HEK293 (cell line): ENCODE measurements at regions not wholly inside any gene's neighbourhood (a gene's known extent, or its start where the extent isn't known, plus 50 kb on each side); places are given as distances from the start of the nearest gene placed in this dataset.

Experiments
- CTCF ChIA-PET: fragments of 350-600 bp; formaldehyde crosslinking; extraction: SDS; loops from one replicate; lab custom pipeline; 2021; ENCODE audit warnings: antibody characterized with exemption; lab: Yijun Ruan, JAX
- POLR2A ChIA-PET: fragments of 300-600 bp; formaldehyde crosslinking; extraction: SDS; loops from one replicate; lab custom pipeline; 2020; ENCODE audit warnings: antibody characterized with exemption, inconsistent platforms; lab: Yijun Ruan, JAX
- H3K27ac ChIP-seq: fragments of 200-500 bp; sonication (Bioruptor generic); 2 replicates; pipeline ENCODE4 v1.5.1; 2014; ENCODE audit warnings: low read depth, low read length, control low read depth, inconsistent platforms; ENCODE audit errors: extremely low read depth
- H3K36me3 ChIP-seq, 2 experiments: fragments of 200-500 bp in 1 of 2; sonication (Bioruptor generic) in 1 of 2; 1 replicate in 1 of 2; 2 replicates in 1 of 2; pipeline ENCODE4 v1.5.1; 2014 to 2017; ENCODE audit warnings: inconsistent platforms in 2 of 2, low read length in 2 of 2; ENCODE audit not compliant: control insufficient read depth in 2 of 2, insufficient read depth in 1 of 2
- H3K4me1 ChIP-seq: fragments of 200-500 bp; sonication (Bioruptor generic); 2 replicates; pipeline ENCODE4 v1.5.1; 2014; ENCODE audit warnings: mild to moderate bottlenecking, low read length, inconsistent platforms; ENCODE audit not compliant: control insufficient read depth, insufficient read depth
- H3K4me3 ChIP-seq: 2 replicates; pipeline ENCODE4 v1.5.1; 2011; ENCODE audit warnings: low read depth, mild to moderate bottlenecking, control low read depth, low read length, moderate library complexity
- H3K9me3 ChIP-seq: fragments of 200-500 bp; sonication (Bioruptor generic); 2 replicates; pipeline ENCODE4 v1.5.1; 2014; ENCODE audit warnings: low read depth, low read length, inconsistent platforms; ENCODE audit not compliant: control insufficient read depth, insufficient read depth
- CTCF ChIP-seq: fragments of 450-650 bp; formaldehyde crosslinking; IDR thresholded peaks from 2 replicates; pipeline ENCODE4 v1.5.1; 2016; ENCODE audit warnings: missing biosample characterization, missing genetic modification characterization
- GLIS2 ChIP-seq: fragments of 450-650 bp; formaldehyde crosslinking; IDR thresholded peaks from 2 replicates; pipeline ENCODE4 v1.5.1; 2016; ENCODE audit warnings: missing biosample characterization, missing genetic modification characterization
- KLF1 ChIP-seq: fragments of 450-650 bp; formaldehyde crosslinking; IDR thresholded peaks from 2 replicates; pipeline ENCODE4 v1.5.1; 2016; ENCODE audit warnings: missing biosample characterization, missing genetic modification characterization
- PRDM1 ChIP-seq: fragments of 450-650 bp; formaldehyde crosslinking; IDR thresholded peaks from 2 replicates; pipeline ENCODE4; 2016; ENCODE audit warnings: missing biosample characterization, missing genetic modification characterization
- REPIN1 ChIP-seq: fragments of 450-650 bp; formaldehyde crosslinking; IDR thresholded peaks from 2 replicates; pipeline ENCODE4 v1.5.1; 2017; ENCODE audit warnings: missing biosample characterization, missing genetic modification characterization, low read depth
- SCRT2 ChIP-seq: fragments of 450-650 bp; formaldehyde crosslinking; IDR thresholded peaks from 2 replicates; pipeline ENCODE4 v1.5.1; 2016; ENCODE audit warnings: missing biosample characterization, missing genetic modification characterization
- TSHZ1 ChIP-seq: fragments of 450-650 bp; formaldehyde crosslinking; IDR thresholded peaks from 2 replicates; pipeline ENCODE4 v1.5.1; 2016; ENCODE audit warnings: missing biosample characterization, missing genetic modification characterization, borderline replicate concordance
- YY2 ChIP-seq: fragments of 450-650 bp; formaldehyde crosslinking; IDR thresholded peaks from 2 replicates; pipeline ENCODE4 v1.5.1; 2016; ENCODE audit warnings: missing biosample characterization, missing genetic modification characterization
- ZBTB21 ChIP-seq: fragments of 450-650 bp; formaldehyde crosslinking; IDR thresholded peaks from 2 replicates; pipeline ENCODE4 v1.5.1; 2017; ENCODE audit warnings: missing biosample characterization, missing genetic modification characterization
- ZBTB8A ChIP-seq: fragments of 450-650 bp; formaldehyde crosslinking; IDR thresholded peaks from 2 replicates; pipeline ENCODE4 v1.5.1; 2016; ENCODE audit warnings: missing biosample characterization, missing genetic modification characterization
- ZFHX2 ChIP-seq: fragments of 450-650 bp; formaldehyde crosslinking; conservative IDR thresholded peaks from 2 replicates; pipeline ENCODE4 v1.5.1; 2016; ENCODE audit warnings: missing biosample characterization, missing genetic modification characterization
- ZFP37 ChIP-seq: fragments of 450-650 bp; formaldehyde crosslinking; IDR thresholded peaks from 2 replicates; pipeline ENCODE4 v1.5.1; 2016; ENCODE audit warnings: missing biosample characterization, missing genetic modification characterization
- ZFP41 ChIP-seq: fragments of 450-650 bp; formaldehyde crosslinking; IDR thresholded peaks from 2 replicates; pipeline ENCODE4 v1.5.1; 2016; ENCODE audit warnings: missing biosample characterization, missing genetic modification characterization, borderline replicate concordance
- ZNF148 ChIP-seq: fragments of 450-650 bp; formaldehyde crosslinking; IDR thresholded peaks from 2 replicates; pipeline ENCODE4 v1.5.0; 2017; ENCODE audit warnings: missing biosample characterization, missing genetic modification characterization, borderline replicate concordance
- ZNF2 ChIP-seq: fragments of 450-650 bp; formaldehyde crosslinking; IDR thresholded peaks from 2 replicates; pipeline ENCODE4 v1.5.1; 2016; ENCODE audit warnings: missing biosample characterization, missing genetic modification characterization
- ZNF37A ChIP-seq: fragments of 450-650 bp; IDR thresholded peaks from 2 replicates; pipeline ENCODE4 v1.5.1; 2018; ENCODE audit warnings: missing biosample characterization, missing genetic modification characterization
- ZNF501 ChIP-seq: fragments of 450-650 bp; formaldehyde crosslinking; IDR thresholded peaks from 2 replicates; pipeline ENCODE4 v1.5.1; 2016; ENCODE audit warnings: missing biosample characterization, missing genetic modification characterization
- ZNF704 ChIP-seq: fragments of 450-650 bp; formaldehyde crosslinking; IDR thresholded peaks from 2 replicates; pipeline ENCODE4 v1.5.1; 2016; ENCODE audit warnings: missing biosample characterization, missing genetic modification characterization
- ZNF837 ChIP-seq: fragments of 450-650 bp; formaldehyde crosslinking; IDR thresholded peaks from 2 replicates; pipeline ENCODE4 v1.5.1; 2016; ENCODE audit warnings: missing biosample characterization, missing genetic modification characterization
- ZXDB ChIP-seq: fragments of 450-650 bp; formaldehyde crosslinking; IDR thresholded peaks from 2 replicates; pipeline ENCODE4 v1.5.1; 2016; ENCODE audit warnings: missing biosample characterization, missing genetic modification characterization

GRCh38 chr1:38303843-38304242, 257.2 kb upstream of the POU3F1 start:
- H3K4me1 ChIP-seq, result no peaks in the 10 kb centered on the region
- no peaks in the 10 kb centered on the region for H3K36me3 ChIP-seq
- H3K9me3 ChIP-seq, result no peaks in the 10 kb centered on the region
- H3K27ac ChIP-seq, result no peak overlapping the region
- no peak for TF ChIP-seq PRDM1 (tag by site-specific recombination)
- no peak overlapping the region for H3K4me3 ChIP-seq
- POLR2A ChIA-PET, result no interaction called here
- CTCF ChIA-PET, result no interaction called here

- no peaks in the 10 kb centered on the region for H3K36me3 ChIP-seq
- H3K4me1 ChIP-seq, result no peaks in the 10 kb centered on the region
- no peaks in the 10 kb centered on the region for H3K9me3 ChIP-seq
- ChIA-PET CTCF (no interaction called here), POLR2A (no interaction called here)
- no peak for TF ChIP-seq TSHZ1
- TF ChIP-seq KLF1 (tag by site-specific recombination), result no peak
- TF ChIP-seq ZNF37A (tag by site-specific recombination), result no peak
- no peak for TF ChIP-seq SCRT2 (tag by site-specific recombination)
- TF ChIP-seq CTCF, result no peak
- TF ChIP-seq ZBTB8A (tag by site-specific recombination), result no peak
- no peak for TF ChIP-seq YY2 (tag by site-specific recombination)
- TF ChIP-seq ZFP41 (tag by site-specific recombination), result no peak
- TF ChIP-seq ZFHX2 (tag by site-specific recombination), result no peak
- no peak for TF ChIP-seq ZNF2 (tag by site-specific recombination)
- TF ChIP-seq ZFP37 (tag by site-specific recombination), result no peak
- no peak for TF ChIP-seq ZBTB21 (tag by site-specific recombination)
- no peak for TF ChIP-seq ZNF837 (tag by site-specific recombination)
- TF ChIP-seq ZXDB, result no peak
- no peak for TF ChIP-seq ZNF148
- no peak for TF ChIP-seq GLIS2 (tag by site-specific recombination)
- no peak for TF ChIP-seq ZNF501 (tag by site-specific recombination)
- no peak for TF ChIP-seq REPIN1
- no peak for TF ChIP-seq ZNF704 (tag by site-specific recombination)
- no peak for TF ChIP-seq PRDM1 (tag by site-specific recombination)
- H3K27ac ChIP-seq, result no peak overlapping the region
- H3K4me3 ChIP-seq, result no peak overlapping the region
Measured at GRCh38 chr1:38301040-38301439, 254.4 kb upstream of the POU3F1 start.
